ENCODE measurements at regions not wholly inside any gene's neighbourhood (a gene's known extent, or its start where the extent isn't known, plus 50 kb on each side); places are given as distances from the start of the nearest gene placed in this dataset.

DNA sequence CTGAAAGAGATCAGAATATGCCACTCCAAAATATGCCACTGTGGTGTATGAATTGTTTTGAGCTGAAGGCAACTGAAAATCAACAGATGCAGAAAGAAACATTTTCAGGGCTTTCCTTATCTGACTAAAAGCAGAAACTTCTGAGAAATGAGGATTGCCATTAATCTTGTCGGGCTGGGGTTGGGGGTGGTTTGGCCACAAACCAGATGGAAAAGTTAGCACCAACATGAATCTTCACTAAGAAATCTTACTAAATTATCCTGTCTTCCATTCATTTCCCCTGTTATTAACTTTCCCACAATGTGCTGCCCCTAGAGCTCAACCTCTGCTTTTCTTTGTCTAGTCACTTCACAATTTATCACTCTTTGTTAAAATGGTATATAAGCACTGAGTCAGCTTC, 229.9 kb upstream of the GADL1 start:
- TF ChIP-seq, protein P1, sequence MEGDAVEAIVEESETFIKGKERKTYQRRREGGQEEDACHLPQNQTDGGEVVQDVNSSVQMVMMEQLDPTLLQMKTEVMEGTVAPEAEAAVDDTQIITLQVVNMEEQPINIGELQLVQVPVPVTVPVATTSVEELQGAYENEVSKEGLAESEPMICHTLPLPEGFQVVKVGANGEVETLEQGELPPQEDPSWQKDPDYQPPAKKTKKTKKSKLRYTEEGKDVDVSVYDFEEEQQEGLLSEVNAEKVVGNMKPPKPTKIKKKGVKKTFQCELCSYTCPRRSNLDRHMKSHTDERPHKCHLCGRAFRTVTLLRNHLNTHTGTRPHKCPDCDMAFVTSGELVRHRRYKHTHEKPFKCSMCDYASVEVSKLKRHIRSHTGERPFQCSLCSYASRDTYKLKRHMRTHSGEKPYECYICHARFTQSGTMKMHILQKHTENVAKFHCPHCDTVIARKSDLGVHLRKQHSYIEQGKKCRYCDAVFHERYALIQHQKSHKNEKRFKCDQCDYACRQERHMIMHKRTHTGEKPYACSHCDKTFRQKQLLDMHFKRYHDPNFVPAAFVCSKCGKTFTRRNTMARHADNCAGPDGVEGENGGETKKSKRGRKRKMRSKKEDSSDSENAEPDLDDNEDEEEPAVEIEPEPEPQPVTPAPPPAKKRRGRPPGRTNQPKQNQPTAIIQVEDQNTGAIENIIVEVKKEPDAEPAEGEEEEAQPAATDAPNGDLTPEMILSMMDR (IDR thresholded peaks at IDR 0.05; ENCODE audit: insufficient read depth, low read depth, low read length), result no peak
- DNase-seq (ENCODE audit: low read depth), result no peak
- H3K4me3 ChIP-seq (ENCODE audit: low read depth, low read length), result no peak overlapping the region

- H3K4me3 ChIP-seq (ENCODE audit: low read depth, low read length), result no peak overlapping the region
- no peak for DNase-seq (ENCODE audit: low read depth)
- TF ChIP-seq, protein P1 (IDR thresholded peaks at IDR 0.05; ENCODE audit: insufficient read depth, low read depth, low read length), result no peak
Measured at GRCh38 chr3:31125413-31126020, 231.1 kb upstream of the GADL1 start.

GRCh38 chr3:31129241-31129640, 234.8 kb upstream of the GADL1 start:
- no peak for DNase-seq (ENCODE audit: low read depth)
- TF ChIP-seq, protein P1 (IDR thresholded peaks at IDR 0.05; ENCODE audit: insufficient read depth, low read depth, low read length), result no peak

GRCh38 chr3:31132132-31132769, 237.8 kb upstream of the GADL1 start:
- peak; percentile 52 for DNase-seq (ENCODE audit: low read depth)
- H3K4me3 ChIP-seq (ENCODE audit: low read depth, low read length), result no peak overlapping the region
- TF ChIP-seq, protein P1 (IDR thresholded peaks at IDR 0.05; ENCODE audit: insufficient read depth, low read depth, low read length), result peak; percentile 63

More at GRCh38 chr3:31129241-31129640, 234.8 kb upstream of the GADL1 start:
- no peak overlapping the region for H3K4me3 ChIP-seq (ENCODE audit: low read depth, low read length)

DNA sequence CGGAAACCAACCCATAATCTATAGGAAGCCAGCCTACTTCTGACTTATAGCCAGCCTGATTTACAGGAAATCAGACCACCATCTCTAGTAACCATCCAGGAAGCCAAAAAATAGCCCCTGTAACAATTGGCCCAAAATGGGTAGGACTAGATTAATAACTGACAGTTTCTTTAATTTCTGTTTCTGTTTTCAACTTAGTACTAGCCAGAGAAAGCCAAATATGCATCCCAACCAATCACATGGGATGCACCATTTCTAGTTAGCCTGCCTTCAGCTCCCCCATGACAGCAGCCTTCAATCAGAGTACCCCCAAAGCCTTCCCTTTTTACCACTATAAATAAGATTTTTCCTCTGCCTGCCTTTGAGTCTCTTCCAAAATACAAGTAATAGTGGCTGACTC, 239.1 kb upstream of the GADL1 start:
- TF ChIP-seq, protein P1 (IDR thresholded peaks at IDR 0.05; ENCODE audit: insufficient read depth, low read depth, low read length), result no peak
- DNase-seq (ENCODE audit: low read depth), result no peak
- no peak overlapping the region for H3K4me3 ChIP-seq (ENCODE audit: low read depth, low read length)

GRCh38 chr3:31135546-31135945, 241.1 kb upstream of the GADL1 start:
- TF ChIP-seq, protein P1 (IDR thresholded peaks at IDR 0.05; ENCODE audit: insufficient read depth, low read depth, low read length), result no peak
- no peak for DNase-seq (ENCODE audit: low read depth)
- H3K4me3 ChIP-seq (ENCODE audit: low read depth, low read length), result no peak overlapping the region
